GM18907 (cell line): ENCODE measurements at regions not wholly inside any gene's neighbourhood (a gene's known extent, or its start where the extent isn't known, plus 50 kb on each side); places are given as distances from the start of the nearest gene placed in this dataset.
"Not testable (repeated sequence)": the region's sequence is repeated elsewhere in the genome, so short reads cannot be mapped to it uniquely, and the experiment has no call there.

Source experiments
- ATAC-seq: cut with Tn5 transposase; IDR thresholded peaks from one replicate; pipeline ENCODE4 v1.9.1; 2021; ENCODE audit warnings: mild to moderate bottlenecking, moderate library complexity; ENCODE audit not compliant: unreplicated experiment

DNA sequence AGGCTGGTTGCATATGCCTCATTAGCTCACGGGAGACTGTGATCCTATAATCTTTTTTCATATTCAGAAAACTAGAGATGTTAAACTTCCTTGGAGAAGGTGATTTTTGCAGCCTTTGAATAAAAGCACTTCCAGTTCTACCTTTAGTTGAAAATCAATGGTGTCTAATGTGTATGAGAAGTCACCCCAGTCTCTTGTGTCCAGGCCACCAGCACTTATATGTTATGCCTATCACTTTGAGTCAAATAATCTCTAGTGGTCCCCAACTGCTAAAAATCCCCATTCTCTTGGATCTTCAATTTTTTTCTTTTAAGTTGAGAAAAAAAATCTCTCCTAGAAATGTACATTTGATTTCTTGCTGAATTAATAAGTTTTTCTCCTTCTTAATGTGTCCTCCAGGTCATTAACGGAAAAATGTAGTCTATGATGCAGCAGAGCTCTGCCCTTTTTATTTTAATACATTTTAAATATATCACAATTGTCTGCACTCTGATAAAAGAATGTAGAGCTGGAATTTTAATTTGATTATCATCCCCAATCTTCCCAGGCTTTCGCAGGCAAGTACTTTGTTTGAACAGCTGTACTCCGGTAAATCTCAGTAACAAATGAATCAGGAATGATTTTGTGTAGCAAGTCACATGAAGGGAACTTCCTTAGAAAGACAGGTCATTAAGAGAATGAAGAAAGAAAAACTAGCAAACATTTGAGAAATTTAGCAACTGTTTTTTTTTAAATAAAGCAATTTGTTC lies 147.0 kb downstream of the SOX4 start:
- ATAC-seq: no peak

DNA sequence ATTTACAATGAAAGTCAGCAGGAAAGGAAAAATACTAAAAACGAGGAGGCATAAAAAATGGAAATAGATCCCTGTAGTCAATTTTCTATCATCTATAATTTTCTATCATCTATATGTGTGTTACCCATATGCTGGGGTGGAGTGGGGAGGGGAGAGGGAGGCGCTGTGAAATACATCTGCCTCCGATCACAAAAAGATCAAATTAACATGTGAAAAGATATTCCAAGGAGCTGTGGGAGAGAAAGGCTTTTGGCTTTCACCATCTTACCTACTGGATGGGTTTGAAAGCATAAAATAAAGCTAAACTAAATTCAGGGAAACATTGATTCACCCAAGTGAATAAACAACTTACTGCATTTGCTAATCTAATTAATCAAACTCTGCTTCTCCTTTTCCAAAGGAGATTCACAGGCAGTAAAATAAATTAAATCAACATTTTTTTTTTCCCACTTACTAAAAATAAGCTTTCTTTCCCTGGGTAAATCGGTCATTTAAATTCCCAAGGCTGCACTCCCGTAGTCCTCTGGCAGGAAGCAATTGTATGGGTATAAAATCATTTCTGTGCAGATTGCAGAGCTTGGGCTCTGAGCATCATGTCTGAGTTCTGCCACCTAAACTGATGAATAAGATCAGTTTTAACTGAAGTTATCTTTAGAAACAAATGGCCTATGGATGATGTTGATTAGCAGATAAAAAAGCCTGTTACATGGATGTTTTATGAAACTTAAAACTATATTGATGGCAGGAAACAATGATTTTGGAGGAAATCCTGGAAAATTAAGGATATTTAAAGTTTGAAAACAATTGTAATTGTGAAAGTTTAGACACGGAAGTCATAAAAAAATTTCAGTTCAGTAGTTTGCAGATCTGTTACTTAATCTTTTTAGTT lies 147.9 kb downstream of the SOX4 start:
- no peak for ATAC-seq

DNA sequence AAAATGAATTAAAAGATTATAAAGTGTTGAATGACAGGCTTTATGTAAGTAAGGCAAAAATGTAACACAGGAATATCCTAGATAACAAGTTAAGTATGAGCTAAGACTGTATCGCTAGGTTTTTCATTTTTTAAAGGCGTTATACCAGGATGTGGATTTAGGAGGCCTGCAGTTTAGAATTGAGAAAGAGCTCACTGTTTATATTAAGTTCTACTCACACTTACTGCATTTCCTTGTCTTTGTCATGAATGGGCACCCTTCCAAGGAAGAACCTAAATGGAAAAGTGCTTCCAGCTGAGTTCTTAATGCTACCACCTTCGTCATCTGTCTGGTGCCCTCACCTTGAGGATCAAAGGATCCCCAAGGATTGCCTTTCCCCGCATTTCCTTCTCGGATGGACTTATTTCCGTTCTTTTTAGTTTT lies 148.7 kb downstream of the SOX4 start:
- no peak for ATAC-seq

DNA sequence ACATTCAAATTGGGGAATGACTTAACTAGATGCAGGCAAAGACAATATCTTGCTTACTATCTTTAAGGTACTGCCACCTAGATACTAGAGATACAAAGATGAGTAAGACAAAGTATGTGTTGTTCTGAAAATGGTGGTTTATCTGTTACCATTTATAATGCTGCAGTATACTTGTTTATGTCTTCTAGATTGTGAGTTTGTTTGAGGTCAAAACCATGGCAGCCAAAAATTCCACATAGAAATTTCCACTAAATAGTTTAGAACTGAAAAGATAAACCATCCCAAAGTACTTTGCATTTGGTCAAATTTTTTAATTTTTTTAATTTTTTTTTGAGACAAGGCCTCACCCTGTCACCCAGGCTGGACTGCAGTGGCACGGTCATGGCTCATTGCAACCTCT lies 150.8 kb downstream of the SOX4 start:
- no peak for ATAC-seq

DNA sequence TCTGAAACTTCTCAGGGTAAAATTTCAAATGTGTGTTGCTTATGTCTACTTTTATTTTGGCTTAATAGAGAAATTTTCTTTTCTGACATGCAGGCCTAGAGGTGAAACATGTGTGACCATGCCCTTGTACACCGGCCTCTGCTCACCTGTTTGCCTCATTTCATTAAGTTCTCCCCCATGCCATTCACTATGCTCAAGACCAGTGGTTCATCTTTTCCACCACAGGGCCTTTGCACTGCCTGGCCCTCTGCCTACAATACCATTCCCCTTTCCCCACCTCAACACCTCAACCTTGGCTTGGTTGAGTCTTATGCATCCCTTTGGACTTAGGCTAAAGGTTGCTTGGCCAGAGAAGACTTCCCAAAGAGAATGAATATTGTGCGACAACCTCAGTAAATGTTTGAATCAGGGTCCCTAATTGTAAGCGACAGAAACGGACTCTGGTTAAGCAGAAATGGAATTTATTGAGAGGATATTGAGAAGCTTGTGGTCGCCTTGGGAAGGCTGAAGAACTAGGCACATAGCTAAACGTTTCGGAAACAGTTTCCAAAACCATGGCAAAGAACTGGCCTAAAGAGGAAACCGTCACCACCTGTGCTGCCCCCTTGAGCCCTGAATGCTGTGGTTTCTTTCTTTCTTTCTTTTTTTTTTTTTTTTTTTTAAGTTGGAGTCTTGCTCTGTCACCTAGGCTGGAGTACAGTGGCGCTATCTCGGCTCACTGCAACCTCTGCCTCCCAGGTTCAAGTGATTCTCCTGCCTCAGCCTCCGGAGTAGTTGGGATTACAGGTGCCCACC lies 152.2 kb downstream of the SOX4 start:
- no peak for ATAC-seq

DNA sequence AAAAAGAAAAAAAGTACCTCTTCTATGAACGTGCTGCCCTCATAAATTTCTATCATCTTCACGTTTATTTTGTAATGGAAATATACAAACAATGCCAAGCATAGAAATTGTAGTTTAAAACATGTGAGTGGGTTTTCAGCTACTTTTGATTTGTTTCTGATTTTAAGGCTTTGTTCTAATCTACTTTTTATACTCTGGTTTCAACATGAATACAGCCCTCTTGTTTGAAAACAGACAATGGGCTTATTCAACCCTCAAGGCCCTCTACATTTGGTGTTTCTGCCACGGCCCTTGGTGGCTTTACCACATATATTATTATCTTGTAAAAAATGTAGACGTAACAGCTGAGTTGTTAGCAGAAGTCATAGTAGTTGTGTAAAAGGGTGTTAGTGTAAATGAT lies 153.9 kb downstream of the SOX4 start:
- no peak for ATAC-seq

DNA sequence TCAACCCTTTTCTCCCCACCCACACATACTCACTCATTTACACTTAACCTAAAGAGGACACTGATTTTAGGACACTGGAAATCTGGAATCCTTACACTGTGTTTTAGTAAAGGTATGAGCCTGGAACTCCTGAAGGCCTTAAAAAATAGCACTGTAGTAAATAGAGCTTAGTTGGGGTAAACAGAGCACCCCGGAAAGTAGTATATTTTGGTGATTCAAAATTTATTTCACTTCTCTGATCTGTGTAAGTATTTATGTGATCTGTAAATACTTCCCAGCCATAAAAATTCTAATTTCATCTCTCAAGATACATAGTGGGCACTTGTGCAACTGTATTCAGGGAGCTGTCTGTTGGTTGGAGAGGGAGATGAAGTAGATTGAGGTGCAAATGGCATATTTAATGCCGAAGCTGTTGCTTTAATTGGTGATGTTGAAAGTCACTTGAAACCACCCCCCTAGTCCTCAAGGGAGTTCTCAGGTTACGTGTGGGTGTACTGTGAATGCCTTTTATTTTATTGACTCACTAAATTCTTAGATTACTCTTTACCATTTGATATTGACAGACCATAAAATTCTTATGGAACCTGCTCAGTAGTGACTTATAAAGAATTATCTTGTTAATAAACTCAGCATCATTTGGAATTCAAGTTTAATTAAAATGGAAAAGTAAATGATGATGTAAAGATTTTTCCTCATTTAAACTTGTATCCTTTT lies 154.9 kb downstream of the SOX4 start:
- no peak for ATAC-seq

DNA sequence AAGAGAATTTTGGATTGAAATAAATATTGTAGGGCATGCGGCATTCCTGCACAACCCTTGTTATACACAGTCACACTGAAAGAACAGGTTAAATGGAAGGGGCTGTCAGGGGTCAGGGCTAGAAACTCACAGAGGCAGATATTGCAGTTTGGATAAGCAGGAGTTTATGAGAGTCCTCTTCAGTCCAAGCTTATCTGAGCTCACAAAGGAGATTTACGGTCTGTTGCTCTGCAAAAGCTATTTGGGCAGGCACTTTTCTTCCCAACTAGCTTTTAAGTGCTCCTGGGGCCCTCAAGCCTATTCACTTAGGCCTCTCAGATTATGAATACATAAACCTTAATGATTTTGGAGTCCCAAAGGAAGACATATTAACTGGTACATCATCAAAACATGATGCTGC lies 156.2 kb downstream of the SOX4 start:
- no peak for ATAC-seq

DNA sequence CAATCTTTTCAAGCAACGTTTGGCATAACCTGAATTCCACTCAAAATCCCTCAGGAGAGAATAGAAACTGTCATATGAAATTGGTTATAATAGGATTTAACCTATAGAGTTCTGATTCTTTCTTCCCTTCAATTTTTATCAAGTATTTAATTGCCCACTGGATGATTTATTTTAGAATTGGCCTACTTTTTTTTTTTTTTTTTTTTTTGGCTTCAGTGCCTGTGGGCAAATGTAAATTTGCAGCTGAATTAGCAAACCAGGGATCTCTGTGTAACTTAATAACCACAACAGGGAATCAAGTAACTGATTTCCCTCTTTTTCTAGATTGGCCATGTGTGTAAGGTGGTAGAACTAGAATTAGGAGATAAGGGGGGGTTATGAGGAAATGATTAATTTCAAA lies 157.0 kb downstream of the SOX4 start:
- no peak for ATAC-seq

DNA sequence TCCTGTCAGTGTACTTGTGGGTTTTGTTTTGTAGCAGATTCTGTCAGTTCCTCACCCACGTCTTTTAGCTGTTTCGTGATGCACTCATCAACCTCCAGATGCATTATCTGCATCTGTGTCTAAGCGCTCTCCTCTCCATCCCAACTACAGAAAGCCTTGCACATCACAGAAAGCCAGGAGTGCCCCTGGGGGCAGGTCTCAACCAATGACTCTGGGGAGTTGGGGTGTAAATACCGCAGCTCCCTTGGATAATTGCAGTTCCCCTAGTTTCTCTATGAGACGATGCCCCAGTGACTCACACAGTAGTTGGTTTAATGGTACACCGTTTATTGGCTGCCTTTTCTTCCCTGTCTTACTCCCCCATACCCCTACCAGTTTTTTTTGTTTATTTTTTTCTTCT lies 158.1 kb downstream of the SOX4 start:
- ATAC-seq: no peak

DNA sequence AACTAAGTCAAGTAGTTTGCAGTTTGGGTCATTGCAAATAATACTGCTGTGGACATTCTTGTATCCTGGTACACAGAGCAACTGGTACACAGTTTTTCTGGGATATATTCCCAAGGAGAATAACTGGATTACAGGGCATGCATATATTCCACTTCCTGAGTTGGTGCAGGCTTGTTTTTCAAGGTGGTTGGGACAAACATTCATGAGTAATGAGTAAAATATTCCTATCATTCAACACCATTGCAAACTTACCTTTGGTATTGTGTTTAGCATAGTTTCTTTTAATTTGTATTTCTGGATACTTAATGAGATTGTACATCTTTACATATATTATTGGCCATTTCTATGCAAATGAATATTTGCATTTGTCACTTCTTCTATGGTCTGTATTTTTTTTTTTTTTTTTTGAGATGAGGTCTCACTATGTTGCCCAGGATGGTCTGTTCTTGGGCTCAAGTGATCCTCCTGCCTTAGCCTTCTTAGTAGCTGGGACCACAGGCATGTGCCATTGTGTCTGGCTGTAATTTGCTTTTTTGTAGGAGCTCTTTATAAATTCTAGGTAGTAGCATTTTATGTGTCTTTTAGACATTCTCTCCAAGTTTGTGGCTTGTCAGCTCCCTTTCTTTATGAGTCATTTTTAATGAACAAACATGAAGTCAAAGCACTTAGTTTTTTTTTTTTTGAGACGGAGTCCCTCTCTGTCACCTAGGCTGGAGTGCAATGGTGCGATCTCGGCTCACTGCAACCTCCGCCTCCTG lies 158.7 kb downstream of the SOX4 start:
- ATAC-seq: no peak

DNA sequence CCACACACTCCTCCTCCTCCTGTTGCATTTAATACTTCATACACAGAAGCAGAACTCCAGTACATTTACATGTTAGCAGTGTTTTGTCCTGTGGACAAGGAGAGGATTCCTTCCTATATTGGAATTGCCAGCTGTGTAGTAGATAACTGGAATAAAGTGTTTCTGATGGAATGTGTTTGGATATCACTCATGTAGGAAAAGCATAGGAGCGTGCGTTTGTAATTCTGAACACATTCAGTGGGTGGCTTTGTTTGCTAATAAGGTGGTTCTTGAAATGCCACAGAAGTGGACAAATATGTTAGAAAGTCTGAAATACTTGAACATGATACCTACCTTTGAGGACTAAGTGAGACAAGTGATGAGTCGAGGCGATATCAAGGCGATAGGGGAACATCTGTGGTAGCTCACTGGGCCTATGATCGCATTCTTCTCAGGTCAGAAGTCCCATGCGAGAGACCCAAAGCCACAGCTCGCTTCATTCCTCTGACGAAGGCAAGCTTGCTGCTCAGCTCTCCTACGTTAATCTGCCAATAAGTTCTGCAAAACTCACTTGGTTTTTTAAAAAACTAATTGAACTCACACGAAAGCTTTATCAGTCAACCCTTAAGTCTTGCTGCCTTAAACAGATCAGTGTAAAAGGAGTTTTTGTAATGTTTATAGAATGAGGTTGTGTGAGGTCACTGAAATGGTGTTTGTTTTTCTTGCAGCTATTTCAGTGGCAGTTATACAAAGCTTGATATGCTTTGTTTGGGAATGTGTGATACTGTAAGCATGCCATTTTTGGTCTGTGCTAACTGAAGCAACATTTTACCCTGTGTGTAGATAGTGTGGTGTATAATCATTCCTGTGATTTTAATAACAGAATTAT lies 159.9 kb downstream of the SOX4 start:
- ATAC-seq: no peak

DNA sequence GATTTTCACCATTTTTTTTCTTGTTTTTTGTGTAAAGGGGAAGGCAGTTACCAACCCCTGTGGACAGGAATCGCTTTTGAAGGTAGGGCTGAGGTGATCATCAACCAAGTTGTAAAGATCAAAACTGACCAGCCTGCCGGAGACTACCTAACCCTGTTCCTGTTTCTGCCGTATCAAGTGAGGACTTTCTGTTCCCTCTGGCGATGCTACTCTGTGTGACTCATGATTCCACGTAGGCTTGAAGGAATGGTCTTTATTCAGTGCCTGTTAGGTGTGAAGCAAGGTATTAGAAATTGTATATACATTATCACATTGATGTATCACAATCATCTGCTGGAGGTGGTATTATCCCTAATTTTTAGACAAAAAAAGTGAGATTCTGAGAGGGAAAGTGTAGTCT lies 161.3 kb downstream of the SOX4 start:
- ATAC-seq: peak; percentile 79

DNA sequence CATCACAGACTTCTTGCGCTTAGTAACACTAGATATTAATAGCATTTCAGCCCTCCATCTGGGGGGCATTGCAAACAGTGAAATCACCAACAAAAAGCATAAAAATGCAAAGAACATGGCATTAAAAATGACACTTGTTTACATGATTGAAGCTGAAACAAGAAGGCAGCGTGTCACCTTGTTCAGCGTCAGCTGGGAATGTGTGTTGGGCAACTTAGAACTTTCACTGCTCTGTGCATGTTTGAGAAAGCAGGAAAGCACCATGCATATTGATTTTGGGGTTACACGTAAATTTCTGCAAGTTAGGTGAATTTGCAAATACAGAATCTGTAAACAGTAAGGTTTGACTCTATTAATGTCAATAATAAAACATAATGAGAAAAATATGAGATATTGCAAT lies 162.9 kb downstream of the SOX4 start:
- ATAC-seq: no peak

DNA sequence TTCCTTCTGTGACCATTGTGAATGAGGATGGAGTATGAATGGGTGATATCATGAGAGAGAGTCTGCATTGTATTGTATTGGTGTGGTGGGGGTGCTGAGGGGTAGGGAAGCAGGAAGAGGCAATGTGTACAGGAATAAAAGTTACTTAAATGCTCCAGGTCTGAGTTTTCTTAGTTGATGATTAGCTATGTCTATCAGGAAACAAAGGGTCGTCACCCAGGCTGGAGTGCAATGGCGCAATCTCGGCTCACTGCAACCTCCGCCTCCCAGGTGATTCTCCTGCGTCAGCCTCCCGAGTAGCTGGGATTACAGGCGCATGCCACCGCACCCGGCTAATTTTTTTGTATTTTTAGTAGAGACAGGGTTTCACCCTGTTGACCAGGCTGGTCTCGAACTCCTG lies 163.8 kb downstream of the SOX4 start:
- not testable (repeated sequence) for ATAC-seq

DNA sequence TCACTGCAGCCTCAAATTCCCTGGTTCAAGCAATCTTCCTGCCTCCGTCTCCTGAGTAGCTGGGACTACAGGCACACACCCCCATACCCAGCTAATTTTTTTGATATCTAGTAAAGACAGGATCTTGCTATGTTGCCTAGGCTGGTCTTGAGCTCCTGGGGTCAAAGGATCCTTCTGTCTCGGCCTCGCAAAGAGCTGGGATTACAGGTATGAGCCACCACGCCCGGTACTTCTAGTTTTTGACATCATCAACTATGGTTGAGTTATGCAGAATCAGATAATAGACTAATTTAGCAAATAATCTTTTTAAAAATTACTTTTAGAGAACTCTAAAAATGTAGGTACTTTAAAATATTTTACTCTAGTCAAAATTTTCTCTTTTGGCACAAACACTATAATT lies 166.2 kb downstream of the SOX4 start:
- ATAC-seq: no peak

DNA sequence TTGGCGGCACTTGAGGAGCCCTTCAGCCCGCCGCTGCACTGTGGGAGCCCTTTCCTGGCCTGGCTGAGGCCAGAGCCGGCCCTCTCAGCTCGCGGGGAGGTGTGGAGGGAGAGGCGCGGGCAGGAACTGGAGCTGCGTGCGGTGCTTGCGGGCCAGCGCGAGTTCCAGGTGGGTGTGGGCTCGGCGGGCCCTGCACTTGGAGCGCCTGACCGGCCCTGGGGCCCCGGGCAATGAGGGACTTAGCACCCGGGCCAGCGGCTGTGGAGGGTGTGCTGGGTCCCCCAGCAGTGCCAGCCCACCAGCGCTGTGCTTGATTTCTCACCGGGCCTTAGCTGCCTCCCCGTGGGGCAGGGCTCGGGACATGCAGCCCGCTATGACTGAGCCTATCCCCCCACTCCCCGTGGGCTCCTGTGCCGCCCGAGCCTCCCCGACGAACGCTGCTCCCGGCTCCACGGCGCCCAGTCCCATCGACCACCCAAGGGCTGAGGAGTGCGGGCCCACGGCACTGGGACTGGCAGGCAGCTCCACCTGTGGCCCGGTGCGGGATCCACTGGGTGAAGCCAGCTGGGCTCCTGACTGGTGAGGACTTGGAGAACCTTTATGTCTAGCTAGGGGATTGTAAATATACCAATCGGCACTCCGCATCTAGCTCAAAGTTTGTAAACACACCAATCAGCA lies 167.6 kb downstream of the SOX4 start:
- ATAC-seq: not testable (repeated sequence)

DNA sequence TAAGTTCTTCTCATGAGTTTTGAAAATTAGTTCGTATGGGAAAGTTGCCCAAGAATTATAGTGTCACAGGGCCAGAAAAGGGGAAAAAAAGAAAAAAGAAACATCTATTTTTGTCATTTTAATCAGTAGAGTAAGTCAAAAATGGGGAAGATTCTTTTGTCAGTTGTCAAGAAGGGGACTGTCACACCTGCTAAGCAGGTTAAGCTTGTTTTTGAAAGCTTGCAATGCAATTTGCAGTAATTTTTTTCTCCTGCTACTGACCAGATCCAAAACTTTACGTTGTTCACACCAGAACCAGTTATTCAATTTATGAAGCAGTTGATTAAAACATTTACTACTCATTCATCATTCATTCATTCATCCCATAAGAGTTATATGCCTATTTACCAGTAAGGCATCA lies 171.4 kb downstream of the SOX4 start:
- no peak for ATAC-seq
